NCI-H1092 (cell line): ENCODE measurements at regions not wholly inside any gene's neighbourhood (a gene's known extent, or its start where the extent isn't known, plus 50 kb on each side); places are given as distances from the start of the nearest gene placed in this dataset.
"Not testable (repeated sequence)": the region's sequence is repeated elsewhere in the genome, so short reads cannot be mapped to it uniquely, and the experiment has no call there.

Source experiments
- DNase-seq: peaks from one replicate; lab custom pipeline; 2025; lab: John Stamatoyannopoulos, UW

GRCh38 chr4:81595798-81596610 is 124.3 kb upstream of the RASGEF1B start:
- DNase-seq, result no peak

DNA sequence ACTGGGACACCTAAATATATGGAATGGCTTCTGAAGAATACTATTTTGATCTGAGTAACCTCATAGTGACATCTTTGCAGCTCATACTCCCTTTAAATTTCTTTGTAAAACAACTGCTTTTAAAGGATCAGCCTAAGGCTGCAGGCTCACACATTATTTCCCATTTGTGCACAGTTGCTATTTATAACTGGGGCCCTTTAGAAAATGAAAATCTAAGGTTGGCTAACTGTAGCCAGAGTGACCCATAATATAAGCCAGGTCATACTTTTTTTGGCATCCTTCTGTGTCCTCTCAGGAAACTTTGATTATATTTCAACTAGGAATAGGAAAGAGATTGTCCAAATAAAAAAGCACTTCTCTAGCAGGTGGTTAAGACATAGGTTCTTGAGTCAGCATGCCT is 123.6 kb upstream of the RASGEF1B start:
- no peak for DNase-seq

DNA sequence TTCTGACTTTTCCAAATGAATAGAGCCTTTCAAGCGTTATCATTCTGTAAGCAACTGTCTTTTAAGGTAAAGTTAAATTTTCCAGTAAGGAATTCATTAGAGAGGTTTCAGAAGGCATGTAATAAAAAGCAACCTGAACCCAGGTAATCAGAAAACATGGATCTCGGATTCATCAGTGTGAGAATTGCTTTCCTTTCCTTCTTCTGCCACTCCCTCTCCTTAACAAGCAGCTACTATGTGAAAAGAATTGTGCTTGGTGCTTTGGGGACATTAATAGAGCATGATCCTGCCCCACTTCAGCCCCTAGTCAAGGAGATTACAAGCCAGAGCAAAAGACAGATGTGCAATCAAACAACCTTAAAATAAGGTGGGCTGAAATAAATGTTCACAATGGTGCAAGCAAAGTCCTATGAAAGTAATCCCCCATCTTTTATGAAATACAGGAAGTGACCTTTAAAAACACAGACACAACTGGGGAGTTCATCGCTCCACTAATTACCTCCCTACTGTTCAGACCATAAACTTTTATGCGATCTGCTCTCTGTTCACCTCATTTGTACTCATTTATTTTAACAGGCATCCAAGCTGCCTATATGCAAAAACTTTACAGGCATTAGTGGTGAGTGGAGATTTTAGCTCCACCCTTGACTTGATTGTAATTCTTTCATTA is 122.9 kb upstream of the RASGEF1B start:
- DNase-seq, result no peak

DNA sequence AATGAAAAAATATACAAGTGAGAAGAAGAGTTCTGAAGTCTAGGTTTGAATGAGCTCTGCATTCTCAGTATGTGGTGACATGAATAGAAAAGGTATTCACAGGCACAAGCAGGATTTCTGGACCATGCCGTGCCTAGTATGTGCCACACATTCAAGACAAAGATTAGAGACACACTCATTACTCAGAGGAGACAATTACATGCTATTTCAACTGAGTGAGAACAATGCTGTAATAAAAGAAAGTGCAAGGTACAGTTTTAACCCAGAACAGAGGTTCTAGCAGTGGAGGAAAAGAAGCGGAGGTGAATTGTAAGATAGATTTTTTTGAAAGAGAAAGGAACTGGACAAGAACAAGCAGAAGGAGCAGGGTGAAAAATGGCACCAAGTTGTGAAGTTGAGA is 121.0 kb upstream of the RASGEF1B start:
- no peak for DNase-seq

DNA sequence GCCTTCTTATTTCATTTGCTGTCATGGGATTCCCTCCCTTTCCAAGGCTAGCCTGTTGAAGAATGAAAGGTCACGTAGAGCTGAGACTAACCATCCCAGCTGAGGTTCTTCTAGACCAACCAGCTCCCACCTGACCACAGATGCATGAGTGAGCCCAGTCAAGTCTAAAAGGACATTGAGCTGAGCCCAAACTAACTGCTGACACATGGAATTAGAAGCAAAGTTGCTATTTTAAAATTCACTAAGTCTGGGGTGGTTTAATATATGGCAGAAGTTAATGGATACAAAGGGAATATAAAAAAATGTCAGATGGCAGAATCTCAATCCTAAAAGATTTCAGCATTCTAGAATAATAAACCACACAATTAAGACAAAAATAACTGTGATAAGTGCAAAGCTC is 118.9 kb upstream of the RASGEF1B start:
- DNase-seq, result no peak

- no peak for DNase-seq
Measured at GRCh38 chr4:81589262-81589661, 117.6 kb upstream of the RASGEF1B start.

- no peak for DNase-seq
Measured at GRCh38 chr4:81586706-81587105, 115.0 kb upstream of the RASGEF1B start.

GRCh38 chr4:81580994-81581374 is 109.3 kb upstream of the RASGEF1B start:
- DNase-seq, result not testable (repeated sequence)

DNA sequence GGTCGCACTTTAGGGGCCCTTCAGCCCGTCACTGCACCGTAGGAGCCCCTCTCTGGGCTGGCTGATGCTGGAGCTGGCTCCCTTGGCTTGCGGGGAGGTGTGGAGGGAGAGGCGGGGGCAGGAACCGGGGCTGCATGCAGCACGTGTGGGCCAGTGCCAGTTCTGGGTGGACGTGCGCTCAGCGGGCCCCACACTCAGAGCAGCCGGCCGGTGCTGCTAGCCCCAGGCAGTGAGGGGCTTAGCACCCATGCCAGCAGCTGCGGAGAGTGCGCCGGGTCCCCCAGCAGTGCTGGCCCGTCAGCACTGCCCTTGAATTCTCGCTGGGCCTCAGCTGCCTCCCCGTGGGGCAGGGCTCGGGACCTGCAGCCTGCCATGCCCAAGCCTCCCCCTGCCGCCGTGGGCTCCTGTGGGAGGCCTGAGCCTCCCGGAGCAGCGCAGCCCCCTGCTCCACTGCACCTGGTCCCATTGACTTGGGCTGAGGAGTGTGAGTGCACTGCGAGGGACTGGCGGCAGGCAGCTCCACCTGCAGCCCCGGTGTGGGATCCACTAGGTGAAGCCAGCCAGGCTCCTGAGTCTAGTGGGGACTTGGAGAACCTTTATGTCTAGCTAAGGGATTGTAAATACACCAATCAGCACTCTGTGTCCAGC is 108.8 kb upstream of the RASGEF1B start:
- DNase-seq, result no peak

- DNase-seq, result no peak
Measured at GRCh38 chr4:81577392-81577791, 105.7 kb upstream of the RASGEF1B start.

DNA sequence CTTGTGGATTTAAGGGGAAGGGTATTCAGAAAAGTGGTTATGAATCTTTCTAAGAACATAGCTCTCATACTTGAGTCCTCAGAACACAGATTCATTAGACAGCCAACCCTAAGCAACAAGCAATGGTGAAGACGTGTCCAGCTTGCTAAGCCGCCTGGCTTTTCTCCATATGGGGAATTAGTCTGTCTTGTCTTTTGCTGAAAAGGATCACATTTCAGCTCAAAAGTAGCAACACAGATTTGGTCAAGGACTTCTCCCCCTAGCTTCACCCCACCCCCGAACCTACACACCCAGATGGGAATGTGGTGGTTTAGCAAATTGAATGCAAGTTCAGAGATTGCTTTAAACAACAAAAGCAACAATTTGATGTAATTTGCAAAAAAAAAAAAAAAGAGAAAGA is 103.3 kb upstream of the RASGEF1B start:
- no peak for DNase-seq

DNA sequence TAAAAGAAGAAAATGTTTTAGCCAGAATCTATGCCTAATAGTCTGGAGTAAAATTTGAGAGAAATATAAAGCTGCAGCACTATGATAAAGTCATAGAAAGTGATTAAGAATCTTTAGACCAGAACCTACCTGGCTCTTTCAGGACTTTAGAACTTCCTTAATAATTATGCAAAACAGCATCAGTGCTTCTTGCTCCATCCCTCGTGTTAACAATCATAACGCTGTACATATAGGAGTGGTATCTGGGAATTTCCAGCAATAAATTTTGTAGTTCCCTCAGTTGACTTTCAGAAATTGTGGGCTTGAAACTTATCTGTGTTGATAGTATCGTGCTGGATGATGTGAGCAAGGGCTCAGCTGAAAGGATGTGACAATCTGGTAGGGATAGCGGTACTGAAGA is 102.1 kb upstream of the RASGEF1B start:
- no peak for DNase-seq

DNA sequence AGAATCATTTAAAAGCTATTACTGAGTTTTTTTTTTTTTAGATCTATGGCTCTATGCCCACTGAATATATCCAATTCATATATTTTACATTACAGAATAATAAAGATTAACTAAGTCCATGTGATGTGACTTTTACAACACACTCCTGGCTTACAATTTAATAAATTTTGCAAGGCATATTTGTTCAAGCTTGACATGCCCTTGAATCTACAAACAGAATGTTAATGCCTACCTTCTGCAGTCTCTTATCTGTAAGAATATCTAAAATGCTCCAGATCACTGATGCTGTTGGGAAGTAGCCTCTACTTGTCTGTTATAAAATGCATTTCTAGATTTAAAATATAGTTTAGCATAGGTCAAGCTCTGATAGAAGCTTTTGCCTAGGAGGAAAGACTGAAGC is 100.7 kb upstream of the RASGEF1B start:
- DNase-seq, result no peak

GRCh38 chr4:81571105-81571504 is 99.4 kb upstream of the RASGEF1B start:
- DNase-seq, result no peak

DNA sequence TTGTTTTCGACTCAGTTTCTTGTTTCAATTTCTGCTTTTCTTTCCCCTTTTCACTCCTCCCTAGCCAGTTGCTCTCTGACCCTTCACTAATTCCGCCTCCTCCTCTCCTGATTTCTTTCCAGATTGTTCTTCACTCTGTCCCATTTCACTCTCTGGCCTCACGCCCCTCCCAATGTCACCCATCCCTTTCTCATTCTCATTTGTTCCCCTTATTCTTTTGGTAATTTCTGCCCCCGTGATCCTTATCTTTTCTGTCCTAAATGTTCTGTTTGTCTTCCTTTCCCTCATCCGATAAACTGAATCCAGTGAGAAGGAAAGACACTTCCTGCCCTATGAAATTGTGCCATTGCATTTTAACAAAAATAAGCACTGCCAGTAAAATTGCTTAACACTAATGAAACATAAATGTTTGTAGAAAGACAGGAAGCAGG is 94.5 kb upstream of the RASGEF1B start:
- no peak for DNase-seq

DNA sequence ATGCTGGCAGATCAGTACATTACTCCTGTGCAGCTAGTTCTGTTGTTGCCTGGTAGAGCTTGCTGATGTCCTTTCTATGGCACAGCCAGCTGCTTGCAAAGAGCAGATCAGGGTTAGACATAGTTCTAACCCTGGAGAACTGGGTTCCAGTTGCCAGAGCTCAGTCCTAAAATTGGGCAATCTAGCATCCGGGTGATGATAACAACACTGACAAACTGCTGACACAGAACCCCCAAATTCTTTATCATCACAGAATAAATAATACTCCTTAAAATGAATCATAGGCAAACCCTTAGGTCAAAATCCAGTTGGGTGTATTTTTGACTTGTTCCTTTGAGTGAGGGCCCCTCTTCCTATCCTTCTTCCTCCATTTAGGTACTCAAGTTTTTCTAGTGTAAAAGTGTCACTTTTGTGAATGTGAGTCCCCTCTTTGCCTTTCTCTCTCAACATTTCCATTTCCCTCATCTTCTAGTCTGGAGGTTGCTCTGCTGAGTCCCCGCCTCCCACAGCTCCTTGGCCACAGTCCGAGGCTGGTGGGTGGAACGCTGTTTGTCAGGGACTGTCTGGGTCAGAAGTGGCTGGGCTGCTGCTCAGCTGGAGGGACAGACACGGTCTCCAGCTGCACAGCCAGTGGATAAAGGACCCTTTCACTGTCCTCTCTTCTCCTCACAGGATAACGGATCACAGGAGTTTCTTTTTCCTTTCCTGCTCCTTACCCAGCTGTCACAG is 93.6 kb upstream of the RASGEF1B start:
- no peak for DNase-seq

DNA sequence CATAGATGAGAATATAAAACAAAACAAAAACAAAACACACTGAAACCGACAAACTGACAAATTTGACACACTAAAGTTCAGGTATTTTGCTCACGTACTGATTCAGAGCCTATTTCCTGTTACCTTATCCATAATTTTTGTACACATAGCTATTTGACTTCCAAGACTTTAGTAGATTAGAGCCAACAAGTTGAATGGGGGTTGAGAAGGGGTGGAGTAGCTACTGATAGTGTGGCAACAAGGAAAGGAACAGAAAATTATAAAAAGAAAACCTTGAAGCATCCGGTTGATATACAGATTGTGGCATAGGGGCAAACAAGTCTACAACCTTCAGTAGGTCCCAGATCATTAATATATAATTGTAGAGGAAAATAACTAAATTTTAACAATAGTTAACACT is 92.3 kb upstream of the RASGEF1B start:
- no peak for DNase-seq

DNA sequence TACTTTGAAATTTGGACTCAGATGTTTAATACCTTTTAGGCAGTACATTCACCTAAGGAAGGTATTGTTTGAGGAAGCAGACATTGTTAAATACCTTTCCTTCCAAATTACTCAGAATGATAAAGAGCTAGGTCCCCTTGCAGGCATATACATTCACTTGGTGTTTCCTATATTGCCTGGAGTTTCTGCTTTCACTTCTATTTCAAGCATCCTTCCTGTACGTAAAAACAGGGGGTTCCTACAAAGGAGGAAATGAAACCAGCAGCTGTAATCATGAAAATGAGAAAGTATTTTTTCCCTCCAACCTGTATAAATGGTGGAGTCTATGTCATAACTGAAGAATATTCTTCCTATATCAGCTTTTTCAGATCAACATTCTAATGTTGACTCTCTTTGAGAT is 90.4 kb upstream of the RASGEF1B start:
- DNase-seq, result no peak

DNA sequence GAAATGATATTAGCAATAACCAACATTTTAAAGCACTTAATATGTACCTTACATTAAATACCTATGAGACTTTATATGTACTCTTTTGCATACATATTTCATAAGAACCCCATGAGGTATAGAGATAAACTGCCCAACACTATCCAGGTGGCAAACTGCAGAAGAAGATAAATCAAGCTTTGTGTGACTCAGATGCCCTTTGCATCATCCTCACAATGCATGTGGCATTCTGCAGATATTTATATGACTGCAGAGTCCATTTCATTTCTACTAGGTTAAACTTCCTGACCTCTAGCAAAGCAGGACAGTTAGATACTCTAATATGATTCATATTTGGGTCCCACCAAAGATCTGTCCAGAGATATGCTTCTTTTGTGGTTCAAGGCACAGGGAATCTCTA is 85.6 kb upstream of the RASGEF1B start:
- no peak for DNase-seq

DNA sequence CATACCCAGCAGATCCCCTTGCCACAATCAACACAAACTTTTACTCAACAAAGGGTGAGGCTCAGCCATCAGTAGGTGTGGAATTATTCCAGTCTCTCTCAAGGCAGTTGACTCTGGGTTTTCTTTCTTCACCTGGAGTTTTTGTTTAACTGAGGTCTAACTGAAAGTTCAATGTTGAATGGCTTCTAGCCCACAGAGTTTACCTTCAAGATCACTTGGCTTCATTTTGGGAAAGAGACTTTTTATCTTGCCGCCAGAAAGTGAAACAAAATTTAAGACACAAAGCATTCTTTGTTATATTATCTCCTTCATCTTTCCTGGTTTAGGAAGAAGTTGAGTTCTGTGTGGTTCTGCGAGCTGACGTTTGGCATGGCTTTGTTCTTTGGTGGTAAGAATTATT is 83.8 kb upstream of the RASGEF1B start:
- no peak for DNase-seq

DNA sequence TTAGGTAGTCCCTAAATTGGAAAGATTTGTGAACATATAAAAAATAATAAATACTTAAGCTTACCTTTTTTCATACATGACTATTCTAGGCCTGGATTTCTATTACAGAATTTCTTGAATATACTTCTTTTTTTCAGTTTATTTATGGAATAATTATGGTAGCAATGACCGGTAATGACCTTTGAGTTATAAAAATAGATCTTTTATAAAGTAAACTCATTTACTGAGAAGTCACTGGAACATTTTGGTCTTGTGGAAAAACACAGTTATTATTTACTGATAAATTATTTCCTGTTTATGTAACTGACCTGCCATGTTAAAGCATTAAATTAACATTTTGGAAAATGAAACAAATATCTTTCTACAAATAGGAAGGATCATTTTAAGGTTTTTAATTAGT is 80.4 kb upstream of the RASGEF1B start:
- no peak for DNase-seq

GRCh38 chr4:81550388-81550859 is 78.7 kb upstream of the RASGEF1B start:
- no peak for DNase-seq
